WTC11 (cell line): ENCODE measurements at regions not wholly inside any gene's neighbourhood (a gene's known extent, or its start where the extent isn't known, plus 50 kb on each side); places are given as distances from the start of the nearest gene placed in this dataset.

Experiments used
- FOXJ3 ChIP-seq: sonication (generic); formaldehyde crosslinking; IDR thresholded peaks from 2 replicates; pipeline ENCODE4 v1.9.0; 2021; ENCODE audit warnings: missing genetic modification reagents, mild to moderate bottlenecking, borderline replicate concordance
- TCF7 ChIP-seq: sonication (generic); formaldehyde crosslinking; IDR thresholded peaks from 2 replicates; pipeline ENCODE4 v1.8.0; 2022; ENCODE audit warnings: mild to moderate bottlenecking, low read depth, missing genetic modification reagents, moderate library complexity
- TF ChIP-seq, protein P1 (sequence below): fragments of 200-600 bp; IDR thresholded peaks from 2 replicates; pipeline ENCODE4 v1.8.0; 2022; ENCODE audit warnings: antibody characterized with exemption
- TF ChIP-seq, protein P2 (sequence below): sonication (generic); formaldehyde crosslinking; IDR thresholded peaks from 2 replicates; pipeline ENCODE4 v1.8.1; 2023; ENCODE audit warnings: mild to moderate bottlenecking, missing genetic modification reagents, moderate library complexity
- TF ChIP-seq, protein P3 (sequence below): sonication (generic); formaldehyde crosslinking; IDR thresholded peaks from 2 replicates; pipeline ENCODE4 v1.8.0; 2022; ENCODE audit warnings: mild to moderate bottlenecking, missing genetic modification reagents

DNA sequence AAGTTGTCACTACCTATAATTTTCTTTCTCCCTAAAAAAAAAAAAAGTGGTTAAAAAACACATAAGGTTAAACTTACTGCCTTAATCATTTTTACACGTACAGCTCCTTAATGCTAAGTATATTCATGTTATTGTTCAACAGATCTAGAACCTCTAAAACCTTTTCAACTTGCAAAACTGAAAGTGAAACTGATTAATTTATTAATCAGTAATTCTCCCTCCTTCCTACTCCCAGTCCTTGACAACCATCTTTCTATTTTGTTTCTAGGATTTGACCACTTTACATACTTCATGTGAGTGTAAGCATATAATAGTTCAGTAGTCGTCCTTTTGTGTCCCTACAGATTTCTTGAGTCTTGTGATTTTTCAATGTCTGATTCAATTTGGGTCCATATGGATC is 251.4 kb upstream of the KIF2B start:
- TF ChIP-seq, protein P1, sequence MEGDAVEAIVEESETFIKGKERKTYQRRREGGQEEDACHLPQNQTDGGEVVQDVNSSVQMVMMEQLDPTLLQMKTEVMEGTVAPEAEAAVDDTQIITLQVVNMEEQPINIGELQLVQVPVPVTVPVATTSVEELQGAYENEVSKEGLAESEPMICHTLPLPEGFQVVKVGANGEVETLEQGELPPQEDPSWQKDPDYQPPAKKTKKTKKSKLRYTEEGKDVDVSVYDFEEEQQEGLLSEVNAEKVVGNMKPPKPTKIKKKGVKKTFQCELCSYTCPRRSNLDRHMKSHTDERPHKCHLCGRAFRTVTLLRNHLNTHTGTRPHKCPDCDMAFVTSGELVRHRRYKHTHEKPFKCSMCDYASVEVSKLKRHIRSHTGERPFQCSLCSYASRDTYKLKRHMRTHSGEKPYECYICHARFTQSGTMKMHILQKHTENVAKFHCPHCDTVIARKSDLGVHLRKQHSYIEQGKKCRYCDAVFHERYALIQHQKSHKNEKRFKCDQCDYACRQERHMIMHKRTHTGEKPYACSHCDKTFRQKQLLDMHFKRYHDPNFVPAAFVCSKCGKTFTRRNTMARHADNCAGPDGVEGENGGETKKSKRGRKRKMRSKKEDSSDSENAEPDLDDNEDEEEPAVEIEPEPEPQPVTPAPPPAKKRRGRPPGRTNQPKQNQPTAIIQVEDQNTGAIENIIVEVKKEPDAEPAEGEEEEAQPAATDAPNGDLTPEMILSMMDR, result no peak
- TF ChIP-seq, protein P2, sequence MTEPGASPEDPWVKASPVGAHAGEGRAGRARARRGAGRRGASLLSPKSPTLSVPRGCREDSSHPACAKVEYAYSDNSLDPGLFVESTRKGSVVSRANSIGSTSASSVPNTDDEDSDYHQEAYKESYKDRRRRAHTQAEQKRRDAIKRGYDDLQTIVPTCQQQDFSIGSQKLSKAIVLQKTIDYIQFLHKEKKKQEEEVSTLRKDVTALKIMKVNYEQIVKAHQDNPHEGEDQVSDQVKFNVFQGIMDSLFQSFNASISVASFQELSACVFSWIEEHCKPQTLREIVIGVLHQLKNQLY (CRISPR knock-in tag), result no peak
- TF ChIP-seq FOXJ3 (CRISPR knock-in tag), result no peak
- TF ChIP-seq, protein P3, sequence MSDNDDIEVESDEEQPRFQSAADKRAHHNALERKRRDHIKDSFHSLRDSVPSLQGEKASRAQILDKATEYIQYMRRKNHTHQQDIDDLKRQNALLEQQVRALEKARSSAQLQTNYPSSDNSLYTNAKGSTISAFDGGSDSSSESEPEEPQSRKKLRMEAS, result no peak
- TF ChIP-seq TCF7, result no peak
